ENCODE measurements at regions not wholly inside any gene's neighbourhood (a gene's known extent, or its start where the extent isn't known, plus 50 kb on each side); places are given as distances from the start of the nearest gene placed in this dataset.

DNA sequence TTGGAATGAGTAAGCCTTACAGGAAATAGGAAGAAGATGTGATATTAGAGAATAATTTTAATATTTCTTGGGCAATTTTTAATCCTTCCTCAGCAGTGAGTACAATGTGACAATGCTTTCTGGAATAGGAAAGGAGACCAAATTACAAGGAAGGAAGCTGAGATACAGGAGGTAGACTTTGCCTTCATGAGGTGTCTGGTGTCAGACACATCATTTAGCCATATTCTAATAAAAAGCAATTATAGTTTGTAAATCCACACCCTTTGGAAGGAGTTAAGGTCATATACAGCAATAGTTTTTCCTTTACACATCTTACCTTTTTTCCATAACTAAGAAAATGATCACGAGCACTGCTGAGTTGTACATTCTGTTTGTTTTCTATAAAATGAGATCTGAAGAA is 390.4 kb downstream of the SH3GL2 start:
- no peak for DNase-seq (ENCODE audit: low read depth in 3 of 3)

DNA sequence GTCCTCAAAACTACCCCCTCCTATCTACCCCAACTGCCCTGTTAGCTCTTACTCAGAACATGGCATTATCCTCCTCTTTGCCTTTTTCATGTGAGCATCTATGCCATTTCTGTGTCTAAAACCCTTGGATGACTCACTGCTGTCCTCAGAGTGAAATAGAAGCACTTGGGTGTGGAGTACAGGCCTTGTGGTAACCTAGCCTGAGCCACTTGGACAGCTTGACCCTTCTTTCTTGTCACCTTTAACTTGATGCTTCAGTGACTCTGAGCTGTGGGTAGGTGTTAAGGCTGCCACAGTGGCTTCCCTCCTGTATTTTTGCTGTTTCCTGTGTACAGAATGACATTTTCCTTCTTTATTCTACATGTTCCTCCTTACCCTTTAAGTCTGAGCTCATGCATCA is 391.4 kb downstream of the SH3GL2 start:
- DNase-seq (ENCODE audit: low read depth in 3 of 3) = no peak

DNA sequence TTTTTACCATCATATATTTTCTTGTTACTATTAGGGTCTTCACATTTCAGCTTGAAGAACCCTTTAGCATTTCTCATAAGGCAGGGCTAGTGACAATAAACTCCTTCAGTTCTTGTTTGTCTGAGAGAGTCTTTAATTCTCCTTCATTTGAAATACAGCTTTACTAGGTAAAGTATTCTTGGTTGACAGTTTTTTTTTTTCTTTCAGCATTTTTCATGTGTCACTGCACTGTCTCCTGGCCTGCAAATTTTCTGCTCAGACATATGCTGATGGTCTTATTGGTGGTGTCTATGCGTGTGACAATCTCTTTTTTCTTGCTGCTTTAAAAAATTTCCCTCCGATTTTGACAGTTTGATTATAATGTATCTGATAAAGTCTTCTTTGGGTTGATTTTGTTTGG is 399.9 kb downstream of the SH3GL2 start:
- DNase-seq (ENCODE audit: low read depth in 3 of 3) = no peak

- no peak for DNase-seq (ENCODE audit: low read depth in 3 of 3)
Measured at GRCh38 chr9:17986595-17986994, 407.7 kb downstream of the SH3GL2 start.

DNA sequence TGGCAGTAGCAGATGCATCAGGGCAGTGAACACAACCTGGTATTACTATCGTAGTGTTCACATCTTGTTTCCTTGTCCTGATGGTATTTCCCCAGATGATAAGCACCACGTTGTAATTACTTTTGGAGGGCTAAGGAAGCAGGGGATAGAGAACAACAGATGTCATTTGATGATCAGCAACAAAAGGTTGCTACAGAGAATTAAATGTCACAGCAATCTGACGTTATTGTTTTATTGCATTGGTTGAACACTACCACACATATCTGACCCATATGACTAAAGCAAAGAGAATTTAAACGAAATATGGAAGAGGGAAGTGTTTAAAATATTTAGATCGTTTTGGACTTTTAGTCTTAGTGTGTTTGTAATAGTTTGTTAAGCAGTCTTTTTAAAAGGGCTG is 408.3 kb downstream of the SH3GL2 start:
- no peak for DNase-seq (ENCODE audit: low read depth in 3 of 3)

GRCh38 chr9:17988489-17988888 is 409.6 kb downstream of the SH3GL2 start:
- no peak for DNase-seq (ENCODE audit: low read depth in 3 of 3)

- no peak for DNase-seq (ENCODE audit: low read depth in 3 of 3)
Measured at GRCh38 chr9:17990602-17991001, 411.7 kb downstream of the SH3GL2 start.

DNA sequence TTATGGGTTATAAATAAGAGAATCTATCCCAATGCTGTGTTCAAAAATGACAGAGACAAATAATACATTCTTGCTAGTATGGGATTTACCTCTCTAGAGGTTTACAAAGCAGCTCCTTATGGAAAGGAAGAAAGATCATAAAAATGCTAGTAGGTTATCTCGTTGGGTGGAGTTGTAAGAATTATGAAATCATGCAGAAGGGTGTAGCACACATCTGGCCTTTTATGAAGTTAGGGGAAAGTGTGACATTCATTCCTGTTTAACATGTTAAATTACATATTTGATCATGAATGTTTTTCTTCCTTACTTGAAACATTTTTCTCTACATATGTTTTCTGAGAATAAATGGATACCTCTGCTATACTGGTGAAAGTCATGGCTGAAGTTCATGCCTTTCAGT is 414.2 kb downstream of the SH3GL2 start:
- no peak for DNase-seq (ENCODE audit: low read depth in 3 of 3)

GRCh38 chr9:17994695-17995425 is 416.0 kb downstream of the SH3GL2 start:
- no peak for DNase-seq (ENCODE audit: low read depth in 3 of 3)

- DNase-seq (ENCODE audit: low read depth in 3 of 3) = no peak
Measured at GRCh38 chr9:17996728-17997127, 417.9 kb downstream of the SH3GL2 start.

DNA sequence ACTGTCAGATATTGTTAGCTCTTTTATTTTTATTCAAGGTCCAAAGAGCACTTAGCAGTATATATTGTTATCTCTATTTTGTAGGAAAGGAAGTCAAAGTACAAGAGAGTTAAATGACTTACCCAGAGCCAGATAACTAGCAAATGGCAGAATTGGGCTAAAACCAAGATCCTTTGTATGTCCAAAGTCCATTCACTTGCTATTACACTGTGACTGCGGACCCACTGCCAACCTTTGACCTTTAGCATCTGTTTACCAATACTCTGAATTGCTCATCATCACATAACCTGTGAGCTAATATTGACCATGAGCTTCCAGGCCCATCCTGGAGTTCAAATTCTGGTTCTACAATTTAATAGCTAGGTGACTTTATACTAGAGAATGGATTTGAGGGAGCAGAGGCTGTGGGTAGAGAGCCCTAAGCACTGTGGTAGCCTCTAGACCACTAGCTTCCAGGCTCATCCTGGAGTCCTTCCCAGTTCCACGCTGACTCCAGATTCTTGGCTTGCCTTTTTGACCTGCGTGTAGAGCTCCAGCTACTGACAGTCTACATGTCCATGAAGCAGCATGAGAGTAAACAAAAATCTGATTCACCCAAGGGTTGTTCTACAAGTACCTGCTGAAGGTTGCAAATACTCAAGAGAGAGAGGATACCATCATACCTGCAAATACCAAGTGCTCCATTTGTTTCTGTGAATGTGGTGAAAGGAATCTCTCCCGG is 424.0 kb downstream of the SH3GL2 start:
- DNase-seq (ENCODE audit: low read depth in 3 of 3) = no peak

GRCh38 chr9:18006591-18006990 is 427.7 kb downstream of the SH3GL2 start:
- DNase-seq (ENCODE audit: low read depth in 3 of 3) = no peak

- DNase-seq (ENCODE audit: low read depth in 3 of 3) = no peak
Measured at GRCh38 chr9:18007621-18008020, 428.8 kb downstream of the SH3GL2 start.

DNA sequence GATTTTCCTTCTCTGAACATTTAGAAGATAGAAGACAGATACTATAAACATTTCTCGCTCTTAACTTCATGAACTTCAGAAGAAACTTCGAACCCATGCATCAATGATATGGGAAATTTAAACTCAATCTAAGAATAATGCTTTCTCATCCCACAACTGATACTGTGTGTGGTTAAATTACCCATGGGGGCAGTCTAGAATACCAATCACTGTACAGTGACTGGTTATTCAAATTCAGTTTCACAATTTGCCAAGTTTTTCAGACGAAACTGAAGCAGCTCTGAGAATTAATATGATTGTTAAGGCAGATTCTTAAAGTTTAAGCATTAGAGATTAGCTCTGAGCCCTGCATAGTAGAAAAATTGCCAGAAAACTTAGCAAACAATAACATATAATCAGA is 431.0 kb downstream of the SH3GL2 start:
- DNase-seq (ENCODE audit: low read depth in 3 of 3) = no peak

GRCh38 chr9:18010492-18010891 is 431.6 kb downstream of the SH3GL2 start:
- no peak for DNase-seq (ENCODE audit: low read depth in 3 of 3)

- DNase-seq (ENCODE audit: low read depth in 3 of 3) = no peak
Measured at GRCh38 chr9:18012170-18012569, 433.3 kb downstream of the SH3GL2 start.

GRCh38 chr9:18014556-18014955 is 435.7 kb downstream of the SH3GL2 start:
- no peak for DNase-seq (ENCODE audit: low read depth in 3 of 3)

GRCh38 chr9:18015116-18015515 is 436.2 kb downstream of the SH3GL2 start:
- DNase-seq (ENCODE audit: low read depth in 3 of 3) = no peak

DNA sequence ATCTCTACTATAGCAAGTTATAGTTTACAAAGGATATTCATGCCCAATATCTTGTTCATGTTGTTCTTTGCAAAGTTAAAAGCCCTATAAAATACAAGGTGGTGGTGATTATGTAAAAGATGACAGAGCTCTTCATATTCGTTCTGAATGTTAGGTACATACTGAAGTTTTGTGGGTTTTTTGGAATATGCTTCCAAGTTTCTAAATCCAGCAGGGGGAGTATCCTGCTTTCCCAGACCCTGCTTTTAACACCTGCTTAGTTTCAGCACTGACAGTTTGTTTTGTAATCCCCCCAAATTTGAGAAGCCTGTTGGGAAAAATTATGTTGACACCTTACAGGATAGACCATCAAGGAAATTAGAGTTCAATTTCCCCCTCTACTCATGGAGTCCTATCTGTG is 438.3 kb downstream of the SH3GL2 start:
- DNase-seq (ENCODE audit: low read depth in 3 of 3) = no peak

DNA sequence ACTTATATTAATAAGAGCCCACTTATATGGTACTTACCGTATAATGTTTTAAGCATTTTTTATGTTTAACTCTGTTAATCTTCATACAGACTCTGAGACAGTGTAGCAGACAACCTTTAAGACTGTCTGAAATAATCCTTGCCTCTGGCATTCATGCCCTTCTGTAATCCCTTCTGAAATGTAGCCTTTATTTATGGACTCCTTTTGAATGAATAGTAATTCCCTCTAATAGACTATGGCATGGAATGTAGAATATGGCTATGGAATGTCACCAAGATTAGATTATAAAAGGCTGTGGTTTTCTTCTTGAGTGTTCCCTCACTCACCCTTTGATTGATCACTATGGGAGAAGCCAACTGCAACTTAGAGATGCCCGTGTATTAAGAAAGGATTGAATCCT is 439.4 kb downstream of the SH3GL2 start:
- no peak for DNase-seq (ENCODE audit: low read depth in 3 of 3)

GRCh38 chr9:18018661-18019060 is 439.8 kb downstream of the SH3GL2 start:
- no peak for DNase-seq (ENCODE audit: low read depth in 3 of 3)

- DNase-seq (ENCODE audit: low read depth in 3 of 3) = no peak
Measured at GRCh38 chr9:18020121-18020745, 441.4 kb downstream of the SH3GL2 start.

GRCh38 chr9:18022642-18023041 is 443.8 kb downstream of the SH3GL2 start:
- DNase-seq (ENCODE audit: low read depth in 3 of 3) = no peak

Measured in stimulated activated CD4-positive, alpha-beta T cell treated with anti-CD3 and anti-CD28 coated beads, TNF-alpha, amount 100 ng/mL, for 4 hours (primary cell).